OCI-LY1 (cell line): ENCODE measurements at regions not wholly inside any gene's neighbourhood (a gene's known extent, or its start where the extent isn't known, plus 50 kb on each side); places are given as distances from the start of the nearest gene placed in this dataset.

Experiments
- CTCF ChIP-seq: fragments of 200-600 bp; sonication (generic), shearing (Covaris generic); IDR thresholded peaks from 2 replicates; pipeline ENCODE4 v1.5.1; 2017; ENCODE audit warnings: mild to moderate bottlenecking, antibody characterized with exemption, low read length, moderate library complexity, mixed read lengths
- EZH2 ChIP-seq: fragments of 200-600 bp; sonication (generic), shearing (Covaris generic); IDR thresholded peaks from 2 replicates; pipeline ENCODE4 v1.8.0; 2017; ENCODE audit warnings: borderline replicate concordance, mixed run types, mild to moderate bottlenecking, antibody characterized with exemption, low read length, moderate library complexity, mixed read lengths

DNA sequence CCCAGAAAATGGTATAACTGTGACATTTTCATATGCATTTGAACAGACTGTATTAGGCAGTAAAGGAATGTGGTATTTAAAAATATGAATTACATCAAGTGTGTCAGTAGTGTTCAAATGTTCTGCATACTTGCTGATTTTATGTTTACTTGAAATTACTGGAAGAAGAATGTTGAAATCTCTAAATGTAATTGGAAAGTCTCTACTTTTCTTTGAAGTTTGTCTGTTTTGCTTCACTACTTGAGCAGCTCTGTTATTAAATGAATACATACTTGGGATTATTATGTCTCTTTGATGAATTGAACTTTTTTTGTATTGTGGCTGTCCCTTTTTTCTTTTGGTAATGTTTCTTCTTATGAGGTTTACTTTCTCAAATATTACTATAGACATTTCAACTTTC is 205.6 kb downstream of the TAF11L14 start:
- TF ChIP-seq CTCF (no peak), EZH2 (no peak)
